ENCODE measurements at regions not wholly inside any gene's neighbourhood (a gene's known extent, or its start where the extent isn't known, plus 50 kb on each side); places are given as distances from the start of the nearest gene placed in this dataset.

GRCh38 chr2:11101430-11101829, 53.8 kb upstream of the SLC66A3 start:
- DNase-seq (ENCODE audit: low read depth): no peak

GRCh38 chr2:11102466-11102865, 52.8 kb upstream of the SLC66A3 start:
- no peak for DNase-seq (ENCODE audit: low read depth)

DNA sequence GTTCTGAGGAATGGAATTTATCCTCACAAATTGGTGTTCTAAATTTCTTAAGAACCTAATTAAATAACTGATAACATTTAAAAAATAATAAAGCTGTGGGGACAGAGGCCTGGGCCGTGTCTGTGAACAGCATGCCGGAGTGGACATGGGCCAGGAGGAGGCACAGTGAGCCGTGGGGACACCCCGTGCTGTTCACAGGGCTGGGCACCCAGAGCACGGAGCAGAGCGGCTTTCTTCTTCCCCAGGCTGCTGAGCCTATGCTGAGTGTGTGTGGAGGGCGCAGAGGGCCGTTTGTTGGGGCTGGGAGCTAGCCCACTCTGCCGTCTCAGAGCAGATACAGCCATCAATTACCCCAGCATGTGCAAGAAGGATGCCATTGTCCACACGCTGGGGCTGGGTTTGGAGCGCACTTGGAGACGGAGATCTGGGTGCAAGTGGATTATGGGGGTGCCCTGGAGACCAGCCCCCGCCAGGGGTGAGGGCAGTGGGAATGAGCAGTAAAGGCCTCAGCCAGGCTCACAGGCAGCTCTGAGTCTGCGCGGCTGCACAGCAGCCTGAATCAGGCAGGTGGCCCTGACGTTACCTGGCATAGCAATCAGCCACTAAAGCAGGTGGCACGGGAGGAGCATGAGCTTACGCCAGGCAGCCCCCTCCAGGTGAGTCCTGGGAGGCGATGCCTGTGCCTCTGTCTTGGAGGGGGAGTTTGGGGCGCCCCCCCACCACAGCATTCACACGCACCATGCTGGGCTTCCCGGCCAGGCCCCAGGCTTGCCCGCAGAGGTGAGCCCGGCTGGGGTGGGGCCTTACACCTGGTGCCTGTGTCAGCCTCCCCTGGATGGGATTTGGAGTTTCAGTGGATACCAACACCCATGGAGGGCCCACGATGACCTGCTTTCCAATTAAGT, 52.1 kb upstream of the SLC66A3 start:
- DNase-seq (ENCODE audit: low read depth): no peak

DNA sequence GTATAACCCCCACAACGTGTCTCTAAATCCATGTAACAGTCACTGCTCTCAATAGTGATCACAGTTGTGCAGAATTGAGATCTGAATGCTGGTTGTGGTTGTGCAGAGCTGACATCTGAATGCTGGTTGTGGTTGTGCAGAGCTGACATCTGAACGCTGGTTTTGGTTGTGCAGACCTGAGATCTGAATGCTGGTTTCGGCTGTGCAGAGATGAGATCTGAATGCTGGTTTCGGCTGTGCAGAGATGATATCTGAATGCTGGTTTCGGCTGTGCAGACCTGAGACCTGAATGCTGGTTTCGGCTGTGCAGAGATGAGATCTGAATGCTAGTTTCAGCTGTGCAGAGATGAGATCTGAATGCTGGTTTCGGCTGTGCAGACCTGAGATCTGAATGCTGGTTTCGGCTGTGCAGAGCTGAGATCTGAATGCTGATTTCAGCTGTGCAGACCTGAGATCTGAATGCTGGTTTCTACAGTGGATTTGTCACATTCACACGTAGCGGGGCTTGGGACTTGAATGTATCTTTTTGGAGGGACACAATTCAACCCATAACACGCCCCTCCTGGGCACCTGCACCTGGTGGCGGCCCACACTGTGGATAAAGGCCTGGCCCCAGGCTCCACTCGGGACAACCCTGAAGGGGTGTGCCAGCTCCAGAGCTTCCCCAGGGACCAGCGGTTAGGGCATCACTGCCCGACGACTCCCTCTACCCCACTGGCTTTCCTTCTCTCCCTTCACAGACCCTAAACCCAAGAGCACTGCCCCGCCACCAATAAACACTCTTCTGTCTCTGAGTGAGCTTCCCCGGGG, 51.1 kb upstream of the SLC66A3 start:
- DNase-seq (ENCODE audit: low read depth): no peak

DNA sequence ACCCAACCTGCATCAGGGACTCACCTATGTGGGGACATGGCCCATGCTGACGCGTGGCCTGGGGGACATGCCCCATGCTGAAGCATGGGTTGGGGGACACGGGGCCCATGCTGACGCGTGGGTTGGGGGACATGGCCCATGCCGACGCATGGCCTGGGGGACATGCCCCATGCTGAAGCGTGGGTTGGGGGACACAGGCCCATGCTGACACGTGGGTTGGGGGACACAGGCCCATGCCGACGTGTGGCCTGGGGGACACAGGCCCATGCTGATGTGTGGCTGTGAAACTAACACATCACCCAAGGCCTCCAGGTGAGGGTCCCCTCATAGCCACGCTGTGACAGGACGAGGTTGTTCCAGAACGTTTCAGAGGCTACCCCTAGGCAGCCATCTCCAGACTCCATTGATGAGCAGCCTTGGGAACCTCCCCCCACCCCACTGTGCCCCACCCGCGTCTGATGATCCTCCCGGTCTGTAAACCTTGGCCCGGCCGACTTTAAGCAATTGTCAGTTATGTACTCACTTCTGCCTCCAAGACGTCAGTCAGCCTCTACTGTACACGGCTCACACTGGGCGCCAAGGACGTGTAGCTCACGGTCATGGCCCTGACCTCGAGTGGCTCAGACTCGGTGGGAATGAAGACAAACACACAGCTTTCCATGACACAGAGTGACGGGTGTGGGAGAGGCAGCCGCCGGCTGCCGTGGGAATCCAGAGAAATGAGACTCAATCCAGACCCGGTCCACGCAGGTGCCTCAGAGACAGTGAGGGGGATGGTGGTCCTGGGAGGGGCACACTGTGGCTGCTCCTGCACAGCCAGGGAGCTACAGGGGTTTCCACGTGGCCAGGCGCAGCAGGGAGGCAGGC, 50.2 kb upstream of the SLC66A3 start:
- DNase-seq (ENCODE audit: low read depth): no peak

Measured in Daoy (cell line).